ENCODE measurements at regions not wholly inside any gene's neighbourhood (a gene's known extent, or its start where the extent isn't known, plus 50 kb on each side); places are given as distances from the start of the nearest gene placed in this dataset.

GRCh38 chr12:111110556-111110955, 190.2 kb upstream of the MYL2 start:
- TF ChIP-seq POLR2AphosphoS5 (IDR thresholded peaks at IDR 0.05; ENCODE audit: low read depth): no peak
- TF ChIP-seq, protein P1, sequence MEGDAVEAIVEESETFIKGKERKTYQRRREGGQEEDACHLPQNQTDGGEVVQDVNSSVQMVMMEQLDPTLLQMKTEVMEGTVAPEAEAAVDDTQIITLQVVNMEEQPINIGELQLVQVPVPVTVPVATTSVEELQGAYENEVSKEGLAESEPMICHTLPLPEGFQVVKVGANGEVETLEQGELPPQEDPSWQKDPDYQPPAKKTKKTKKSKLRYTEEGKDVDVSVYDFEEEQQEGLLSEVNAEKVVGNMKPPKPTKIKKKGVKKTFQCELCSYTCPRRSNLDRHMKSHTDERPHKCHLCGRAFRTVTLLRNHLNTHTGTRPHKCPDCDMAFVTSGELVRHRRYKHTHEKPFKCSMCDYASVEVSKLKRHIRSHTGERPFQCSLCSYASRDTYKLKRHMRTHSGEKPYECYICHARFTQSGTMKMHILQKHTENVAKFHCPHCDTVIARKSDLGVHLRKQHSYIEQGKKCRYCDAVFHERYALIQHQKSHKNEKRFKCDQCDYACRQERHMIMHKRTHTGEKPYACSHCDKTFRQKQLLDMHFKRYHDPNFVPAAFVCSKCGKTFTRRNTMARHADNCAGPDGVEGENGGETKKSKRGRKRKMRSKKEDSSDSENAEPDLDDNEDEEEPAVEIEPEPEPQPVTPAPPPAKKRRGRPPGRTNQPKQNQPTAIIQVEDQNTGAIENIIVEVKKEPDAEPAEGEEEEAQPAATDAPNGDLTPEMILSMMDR (conservative IDR thresholded peaks at IDR 0.05; ENCODE audit: low read depth in 2 of 2): no peak
- no peak for TF ChIP-seq NANOG (IDR thresholded peaks at IDR 0.05; ENCODE audit: borderline replicate concordance)
- no peak for TF ChIP-seq EZH2 (IDR thresholded peaks at IDR 0.05; ENCODE audit: low read depth, unreplicated experiment)
- no peak for TF ChIP-seq EZH2phosphoT487 (IDR thresholded peaks at IDR 0.05; ENCODE audit: unreplicated experiment)
- no peak for TF ChIP-seq STAT1 (IDR thresholded peaks at IDR 0.05; ENCODE audit: unreplicated experiment)
- no peak for TF ChIP-seq ZNF114 (CRISPR knock-in tag; IDR thresholded peaks at IDR 0.05)
- TF ChIP-seq REST (IDR thresholded peaks at IDR 0.05; ENCODE audit: unreplicated experiment): no peak
- TF ChIP-seq CREB1 (CRISPR knock-in tag; IDR thresholded peaks at IDR 0.05; ENCODE audit: low read depth): no peak
- no peak for TF ChIP-seq JUNB (IDR thresholded peaks at IDR 0.05; ENCODE audit: unreplicated experiment)
